DMS79 treated with DMSO at 0.1 percent for 48 hours (cell line): ENCODE measurements at regions not wholly inside any gene's neighbourhood (a gene's known extent, or its start where the extent isn't known, plus 50 kb on each side); places are given as distances from the start of the nearest gene placed in this dataset.
"Not testable (repeated sequence)": the region's sequence is repeated elsewhere in the genome, so short reads cannot be mapped to it uniquely, and the experiment has no call there.

ENCODE experiments used
- DNase-seq: peaks from one replicate; lab custom pipeline; 2025; lab: John Stamatoyannopoulos, UW

- DNase-seq, result no peak
Measured at GRCh38 chrX:140337263-140337662, 167.6 kb downstream of the SOX3 start.

- no peak for DNase-seq
Measured at GRCh38 chrX:140318296-140318695, 186.6 kb downstream of the SOX3 start.

- no peak for DNase-seq
Measured at GRCh38 chrX:140317462-140317861, 187.4 kb downstream of the SOX3 start.

- no peak for DNase-seq
Measured at GRCh38 chrX:140298960-140299825, 205.7 kb downstream of the SOX3 start.

GRCh38 chrX:140297273-140297672 is 207.6 kb downstream of the SOX3 start:
- DNase-seq, result no peak

- DNase-seq, result no peak
Measured at GRCh38 chrX:140292961-140293360, 211.9 kb downstream of the SOX3 start.

GRCh38 chrX:140292188-140292587 is 212.7 kb downstream of the SOX3 start:
- DNase-seq, result no peak

- no peak for DNase-seq
Measured at GRCh38 chrX:140274811-140275525, 229.9 kb downstream of the SOX3 start.

- no peak for DNase-seq
Measured at GRCh38 chrX:140273921-140274320, 230.9 kb downstream of the SOX3 start.

GRCh38 chrX:140250391-140250790 is 254.5 kb downstream of the SOX3 start:
- no peak for DNase-seq

- DNase-seq, result no peak
Measured at GRCh38 chrX:140249088-140249487, 255.8 kb downstream of the SOX3 start.

GRCh38 chrX:140229191-140229590 is 263.9 kb upstream of the CXorf66 start:
- DNase-seq, result no peak

- not testable (repeated sequence) for DNase-seq
Measured at GRCh38 chrX:140226037-140226436, 260.7 kb upstream of the CXorf66 start.

- DNase-seq, result not testable (repeated sequence)
Measured at GRCh38 chrX:140215894-140216293, 250.6 kb upstream of the CXorf66 start.

GRCh38 chrX:140214518-140214917 is 249.2 kb upstream of the CXorf66 start:
- not testable (repeated sequence) for DNase-seq

- DNase-seq, result no peak
Measured at GRCh38 chrX:140206657-140207056, 241.3 kb upstream of the CXorf66 start.

GRCh38 chrX:140190441-140191108 is 225.3 kb upstream of the CXorf66 start:
- no peak for DNase-seq

- no peak for DNase-seq
Measured at GRCh38 chrX:140180585-140180984, 215.3 kb upstream of the CXorf66 start.

- no peak for DNase-seq
Measured at GRCh38 chrX:140177821-140178220, 212.5 kb upstream of the CXorf66 start.

GRCh38 chrX:140172401-140172800 is 207.1 kb upstream of the CXorf66 start:
- DNase-seq, result no peak

GRCh38 chrX:140167551-140167950 is 202.2 kb upstream of the CXorf66 start:
- DNase-seq, result no peak

- DNase-seq, result no peak
Measured at GRCh38 chrX:140165849-140166248, 200.5 kb upstream of the CXorf66 start.

- no peak for DNase-seq
Measured at GRCh38 chrX:140164391-140164790, 199.1 kb upstream of the CXorf66 start.
